WTC11 (cell line): ENCODE measurements at regions not wholly inside any gene's neighbourhood (a gene's known extent, or its start where the extent isn't known, plus 50 kb on each side); places are given as distances from the start of the nearest gene placed in this dataset.

Source experiments
- CTCF ChIP-seq: fragments of 200-600 bp; IDR thresholded peaks from 2 replicates; pipeline ENCODE4 v1.8.0; 2022; ENCODE audit warnings: antibody characterized with exemption
- ERG ChIP-seq: fragments of 250-450 bp; sonication (Bioruptor Pico); IDR thresholded peaks from 2 replicates; pipeline ENCODE4 v1.8.0; 2021; ENCODE audit warnings: mild to moderate bottlenecking
- FOXJ3 ChIP-seq: sonication (generic); formaldehyde crosslinking; IDR thresholded peaks from 2 replicates; pipeline ENCODE4 v1.9.0; 2021; ENCODE audit warnings: missing genetic modification reagents, mild to moderate bottlenecking, borderline replicate concordance
- MAX ChIP-seq: sonication (generic); formaldehyde crosslinking; IDR thresholded peaks from 2 replicates; pipeline ENCODE4 v1.8.0; 2022; ENCODE audit warnings: mild to moderate bottlenecking, missing genetic modification reagents
- ZNF512 ChIP-seq: sonication (generic); formaldehyde crosslinking; IDR thresholded peaks from 2 replicates; pipeline ENCODE4 v1.8.1; 2022; ENCODE audit warnings: missing genetic modification reagents, borderline replicate concordance

GRCh38 chr2:164213916-164214315, 407.4 kb downstream of the GRB14 start:
- TF ChIP-seq CTCF (no peak), MAX (CRISPR knock-in tag) (no peak), ERG (CRISPR knock-in tag) (no peak), ZNF512 (CRISPR knock-in tag) (no peak), FOXJ3 (no peak)
